ENCODE measurements at regions not wholly inside any gene's neighbourhood (a gene's known extent, or its start where the extent isn't known, plus 50 kb on each side); places are given as distances from the start of the nearest gene placed in this dataset.

DNA sequence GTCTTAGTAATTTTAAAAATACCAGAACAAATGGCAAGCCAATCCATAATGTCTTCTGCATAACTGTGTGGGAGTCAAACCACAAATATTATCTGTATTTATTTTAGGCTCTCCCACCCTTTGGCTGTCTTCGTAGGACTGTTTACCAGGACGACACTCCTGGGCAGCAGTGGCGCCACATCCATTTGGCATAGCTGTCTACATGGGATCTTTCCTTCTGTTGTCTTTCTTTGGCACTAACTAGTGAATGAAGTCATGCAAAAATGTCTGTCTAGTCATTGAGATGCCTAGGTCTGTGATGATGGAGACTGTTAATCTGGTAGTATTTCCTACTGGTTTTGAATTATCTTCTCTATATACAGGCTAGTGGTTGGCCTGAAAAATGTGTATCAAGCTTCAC lies 54.0 kb upstream of the CHMP2B start:
- TF ChIP-seq POLR2AphosphoS5 (IDR thresholded peaks at IDR 0.05) (no peak), POLR2A (IDR thresholded peaks at IDR 0.05) (no peak)
- TF ChIP-seq, protein P1, sequence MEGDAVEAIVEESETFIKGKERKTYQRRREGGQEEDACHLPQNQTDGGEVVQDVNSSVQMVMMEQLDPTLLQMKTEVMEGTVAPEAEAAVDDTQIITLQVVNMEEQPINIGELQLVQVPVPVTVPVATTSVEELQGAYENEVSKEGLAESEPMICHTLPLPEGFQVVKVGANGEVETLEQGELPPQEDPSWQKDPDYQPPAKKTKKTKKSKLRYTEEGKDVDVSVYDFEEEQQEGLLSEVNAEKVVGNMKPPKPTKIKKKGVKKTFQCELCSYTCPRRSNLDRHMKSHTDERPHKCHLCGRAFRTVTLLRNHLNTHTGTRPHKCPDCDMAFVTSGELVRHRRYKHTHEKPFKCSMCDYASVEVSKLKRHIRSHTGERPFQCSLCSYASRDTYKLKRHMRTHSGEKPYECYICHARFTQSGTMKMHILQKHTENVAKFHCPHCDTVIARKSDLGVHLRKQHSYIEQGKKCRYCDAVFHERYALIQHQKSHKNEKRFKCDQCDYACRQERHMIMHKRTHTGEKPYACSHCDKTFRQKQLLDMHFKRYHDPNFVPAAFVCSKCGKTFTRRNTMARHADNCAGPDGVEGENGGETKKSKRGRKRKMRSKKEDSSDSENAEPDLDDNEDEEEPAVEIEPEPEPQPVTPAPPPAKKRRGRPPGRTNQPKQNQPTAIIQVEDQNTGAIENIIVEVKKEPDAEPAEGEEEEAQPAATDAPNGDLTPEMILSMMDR (IDR thresholded peaks at IDR 0.05), result no peak

Measured in prostate gland (tissue), 2 donors.